HEK293 (cell line): ENCODE measurements at regions not wholly inside any gene's neighbourhood (a gene's known extent, or its start where the extent isn't known, plus 50 kb on each side); places are given as distances from the start of the nearest gene placed in this dataset.

Experiments
- CTCF ChIA-PET: fragments of 350-600 bp; formaldehyde crosslinking; extraction: SDS; loops from one replicate; lab custom pipeline; 2021; ENCODE audit warnings: antibody characterized with exemption; lab: Yijun Ruan, JAX
- POLR2A ChIA-PET: fragments of 300-600 bp; formaldehyde crosslinking; extraction: SDS; loops from one replicate; lab custom pipeline; 2020; ENCODE audit warnings: antibody characterized with exemption, inconsistent platforms; lab: Yijun Ruan, JAX
- H3K27ac ChIP-seq: fragments of 200-500 bp; sonication (Bioruptor generic); 2 replicates; pipeline ENCODE4 v1.5.1; 2014; ENCODE audit warnings: low read depth, low read length, control low read depth, inconsistent platforms; ENCODE audit errors: extremely low read depth
- H3K36me3 ChIP-seq, 2 experiments: fragments of 200-500 bp in 1 of 2; sonication (Bioruptor generic) in 1 of 2; 1 replicate in 1 of 2; 2 replicates in 1 of 2; pipeline ENCODE4 v1.5.1; 2014 to 2017; ENCODE audit warnings: inconsistent platforms in 2 of 2, low read length in 2 of 2; ENCODE audit not compliant: control insufficient read depth in 2 of 2, insufficient read depth in 1 of 2
- H3K4me1 ChIP-seq: fragments of 200-500 bp; sonication (Bioruptor generic); 2 replicates; pipeline ENCODE4 v1.5.1; 2014; ENCODE audit warnings: mild to moderate bottlenecking, low read length, inconsistent platforms; ENCODE audit not compliant: control insufficient read depth, insufficient read depth
- H3K4me3 ChIP-seq: 2 replicates; pipeline ENCODE4 v1.5.1; 2011; ENCODE audit warnings: low read depth, mild to moderate bottlenecking, control low read depth, low read length, moderate library complexity
- H3K9me3 ChIP-seq: fragments of 200-500 bp; sonication (Bioruptor generic); 2 replicates; pipeline ENCODE4 v1.5.1; 2014; ENCODE audit warnings: low read depth, low read length, inconsistent platforms; ENCODE audit not compliant: control insufficient read depth, insufficient read depth
- GLI2 ChIP-seq: fragments of 450-650 bp; formaldehyde crosslinking; IDR thresholded peaks from 2 replicates; pipeline ENCODE4; 2017; ENCODE audit warnings: missing biosample characterization, missing genetic modification characterization, low read depth, borderline replicate concordance
- PRDM10 ChIP-seq: fragments of 450-650 bp; formaldehyde crosslinking; IDR thresholded peaks from 2 replicates; pipeline ENCODE4 v1.5.1; 2016; ENCODE audit warnings: missing biosample characterization, missing genetic modification characterization
- SALL2 ChIP-seq: fragments of 450-650 bp; formaldehyde crosslinking; IDR thresholded peaks from 2 replicates; pipeline ENCODE4 v1.5.0; 2017; ENCODE audit warnings: missing biosample characterization, mild to moderate bottlenecking, missing genetic modification characterization, borderline replicate concordance
- ZFP37 ChIP-seq: fragments of 450-650 bp; formaldehyde crosslinking; IDR thresholded peaks from 2 replicates; pipeline ENCODE4 v1.5.1; 2016; ENCODE audit warnings: missing biosample characterization, missing genetic modification characterization
- ZIC2 ChIP-seq: fragments of 450-650 bp; formaldehyde crosslinking; IDR thresholded peaks from 2 replicates; pipeline ENCODE4 v1.5.1; 2016; ENCODE audit warnings: missing biosample characterization, missing genetic modification characterization
- ZNF10 ChIP-seq: fragments of 450-650 bp; formaldehyde crosslinking; IDR thresholded peaks from 2 replicates; pipeline ENCODE4 v1.5.1; 2017; ENCODE audit warnings: missing biosample characterization, missing genetic modification characterization
- ZNF132 ChIP-seq: fragments of 450-650 bp; formaldehyde crosslinking; IDR thresholded peaks from 2 replicates; pipeline ENCODE4 v1.5.1; 2017; ENCODE audit warnings: missing biosample characterization, missing genetic modification characterization, borderline replicate concordance
- ZNF221 ChIP-seq: fragments of 450-650 bp; formaldehyde crosslinking; IDR thresholded peaks from 2 replicates; pipeline ENCODE4 v1.5.1; 2017; ENCODE audit warnings: missing biosample characterization, missing genetic modification characterization, borderline replicate concordance
- ZNF335 ChIP-seq: fragments of 450-650 bp; formaldehyde crosslinking; conservative IDR thresholded peaks from 2 replicates; pipeline ENCODE4 v1.5.1; 2016; ENCODE audit warnings: missing biosample characterization, missing genetic modification characterization
- ZNF362 ChIP-seq: fragments of 450-650 bp; formaldehyde crosslinking; IDR thresholded peaks from 2 replicates; pipeline ENCODE4 v1.5.1; 2016; ENCODE audit warnings: missing biosample characterization, missing genetic modification characterization
- ZNF404 ChIP-seq: fragments of 450-650 bp; formaldehyde crosslinking; IDR thresholded peaks from 2 replicates; pipeline ENCODE4 v1.5.1; 2017; ENCODE audit warnings: missing biosample characterization, missing genetic modification characterization
- ZNF449 ChIP-seq: fragments of 450-650 bp; formaldehyde crosslinking; IDR thresholded peaks from 2 replicates; pipeline ENCODE4 v1.5.1; 2017; ENCODE audit warnings: missing biosample characterization, mild to moderate bottlenecking, missing genetic modification characterization, moderate library complexity
- ZNF654 ChIP-seq: fragments of 450-650 bp; formaldehyde crosslinking; IDR thresholded peaks from 2 replicates; pipeline ENCODE4 v1.5.1; 2016; ENCODE audit warnings: low read depth, missing biosample characterization, missing genetic modification characterization
- ZNF664 ChIP-seq: fragments of 450-650 bp; formaldehyde crosslinking; IDR thresholded peaks from 2 replicates; pipeline ENCODE4 v1.5.1; 2016; ENCODE audit warnings: missing biosample characterization, missing genetic modification characterization
- ZNF776 ChIP-seq: fragments of 450-650 bp; formaldehyde crosslinking; IDR thresholded peaks from 2 replicates; pipeline ENCODE4 v1.5.0; 2017; ENCODE audit warnings: missing biosample characterization, missing genetic modification characterization, borderline replicate concordance

- no peak overlapping the region for H3K27ac ChIP-seq
- ChIA-PET CTCF (interaction anchor here (0.8 kb wide), 1 partner anchor 13 kb away, joined by 4 read pairs; no protein-coding TSS in a partner anchor), POLR2A (no interaction called here)
- no peak overlapping the region for H3K4me3 ChIP-seq
- H3K9me3 ChIP-seq, result no peaks in the 10 kb centered on the region
- no peaks in the 10 kb centered on the region for H3K4me1 ChIP-seq
- no peaks in the 10 kb centered on the region for H3K36me3 ChIP-seq
- TF ChIP-seq ZNF664 (tag by site-specific recombination) (no peak), ZNF449 (tag by site-specific recombination) (no peak), ZNF335 (tag by site-specific recombination) (no peak), ZNF776 (no peak), ZNF132 (tag by site-specific recombination) (no peak)
Measured at GRCh38 chr15:72936691-72937679, 115.3 kb upstream of the NEO1 start.

- TF ChIP-seq PRDM10, result no peak
- TF ChIP-seq GLI2, result no peak
- TF ChIP-seq ZNF10 (tag by site-specific recombination), result no peak
- TF ChIP-seq ZNF776, result no peak
- no peak for TF ChIP-seq ZNF362
- TF ChIP-seq ZNF654 (tag by site-specific recombination), result no peak
- no peak for TF ChIP-seq ZNF221
- no peak for TF ChIP-seq SALL2 (tag by site-specific recombination)
- no peak for TF ChIP-seq ZFP37 (tag by site-specific recombination)
- TF ChIP-seq ZNF404, result no peak
- TF ChIP-seq ZIC2 (tag by site-specific recombination), result no peak
- H3K4me3 ChIP-seq, result no peak overlapping the region
- CTCF ChIA-PET, result no interaction called here
- H3K27ac ChIP-seq, result no peak overlapping the region
- H3K9me3 ChIP-seq, result no peaks in the 10 kb centered on the region
- H3K36me3 ChIP-seq, result no peaks in the 10 kb centered on the region
- no peaks in the 10 kb centered on the region for H3K4me1 ChIP-seq
- POLR2A ChIA-PET, result no interaction called here
Measured at GRCh38 chr15:72936237-72936636, 116.0 kb upstream of the NEO1 start.
